ENCODE measurements at regions not wholly inside any gene's neighbourhood (a gene's known extent, or its start where the extent isn't known, plus 50 kb on each side); places are given as distances from the start of the nearest gene placed in this dataset.

DNA sequence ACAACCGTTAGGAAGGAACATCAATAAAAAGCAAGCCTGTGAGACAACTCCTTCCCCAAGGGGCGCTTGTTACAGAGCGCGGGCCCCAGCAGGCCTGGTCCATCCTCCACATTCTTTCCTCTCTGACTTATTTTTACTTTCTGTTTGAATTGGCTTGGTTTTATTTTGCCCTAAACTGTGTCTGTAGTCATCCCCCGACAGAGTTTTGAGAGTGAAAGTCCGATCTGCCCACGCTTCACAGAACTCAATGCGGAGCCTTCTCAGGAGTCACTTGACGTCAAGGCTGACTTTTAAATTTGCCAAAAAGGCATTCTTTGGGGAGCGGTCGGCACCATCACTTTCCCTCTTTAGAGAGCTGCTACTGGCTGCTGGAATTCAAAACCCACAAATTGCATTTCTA is 150.1 kb upstream of the KLF6 start:
- no peaks in the 10 kb centered on the region for H3K36me3 ChIP-seq
- intact Hi-C loops (cut with micrococcal nuclease): no loop called here
- peak overlapping the region; percentile 73 for H3K27ac ChIP-seq (replicated peaks)
- H3K9me3 ChIP-seq (replicated peaks): no peaks in the 10 kb centered on the region
- DNase-seq: no peak
- H3K4me3 ChIP-seq: peak overlapping the region; percentile 44
- TF ChIP-seq, protein P1, sequence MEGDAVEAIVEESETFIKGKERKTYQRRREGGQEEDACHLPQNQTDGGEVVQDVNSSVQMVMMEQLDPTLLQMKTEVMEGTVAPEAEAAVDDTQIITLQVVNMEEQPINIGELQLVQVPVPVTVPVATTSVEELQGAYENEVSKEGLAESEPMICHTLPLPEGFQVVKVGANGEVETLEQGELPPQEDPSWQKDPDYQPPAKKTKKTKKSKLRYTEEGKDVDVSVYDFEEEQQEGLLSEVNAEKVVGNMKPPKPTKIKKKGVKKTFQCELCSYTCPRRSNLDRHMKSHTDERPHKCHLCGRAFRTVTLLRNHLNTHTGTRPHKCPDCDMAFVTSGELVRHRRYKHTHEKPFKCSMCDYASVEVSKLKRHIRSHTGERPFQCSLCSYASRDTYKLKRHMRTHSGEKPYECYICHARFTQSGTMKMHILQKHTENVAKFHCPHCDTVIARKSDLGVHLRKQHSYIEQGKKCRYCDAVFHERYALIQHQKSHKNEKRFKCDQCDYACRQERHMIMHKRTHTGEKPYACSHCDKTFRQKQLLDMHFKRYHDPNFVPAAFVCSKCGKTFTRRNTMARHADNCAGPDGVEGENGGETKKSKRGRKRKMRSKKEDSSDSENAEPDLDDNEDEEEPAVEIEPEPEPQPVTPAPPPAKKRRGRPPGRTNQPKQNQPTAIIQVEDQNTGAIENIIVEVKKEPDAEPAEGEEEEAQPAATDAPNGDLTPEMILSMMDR (IDR thresholded peaks at IDR 0.05; ENCODE audit: borderline replicate concordance): no peak
- peaks cover 20% of the 10 kb centered on the region for H3K4me1 ChIP-seq
- H3K27me3 ChIP-seq (ENCODE audit: low read depth): no peaks in the 10 kb centered on the region

- H3K4me3 ChIP-seq: no peak overlapping the region
- no peaks in the 10 kb centered on the region for H3K27me3 ChIP-seq (ENCODE audit: low read depth)
- H3K9me3 ChIP-seq (replicated peaks): no peaks in the 10 kb centered on the region
- no peak overlapping the region for H3K27ac ChIP-seq (replicated peaks)
- intact Hi-C loops (cut with micrococcal nuclease): no loop called here
- DNase-seq: no peak
- TF ChIP-seq, protein P1 (IDR thresholded peaks at IDR 0.05; ENCODE audit: borderline replicate concordance): no peak
- peaks cover 33% of the 10 kb centered on the region for H3K4me1 ChIP-seq
- H3K36me3 ChIP-seq: no peaks in the 10 kb centered on the region
Measured at GRCh38 chr10:3933733-3934132, 148.7 kb upstream of the KLF6 start.

GRCh38 chr10:3932597-3933375 is 147.8 kb upstream of the KLF6 start:
- no peak overlapping the region for H3K4me3 ChIP-seq
- H3K9me3 ChIP-seq (replicated peaks): no peaks in the 10 kb centered on the region
- H3K4me1 ChIP-seq: peaks cover 37% of the 10 kb centered on the region
- intact Hi-C loops (cut with micrococcal nuclease): no loop called here
- no peaks in the 10 kb centered on the region for H3K36me3 ChIP-seq
- no peak overlapping the region for H3K27ac ChIP-seq (replicated peaks)
- no peak for DNase-seq
- TF ChIP-seq, protein P1 (IDR thresholded peaks at IDR 0.05; ENCODE audit: borderline replicate concordance): no peak
- H3K27me3 ChIP-seq (ENCODE audit: low read depth): no peaks in the 10 kb centered on the region

DNA sequence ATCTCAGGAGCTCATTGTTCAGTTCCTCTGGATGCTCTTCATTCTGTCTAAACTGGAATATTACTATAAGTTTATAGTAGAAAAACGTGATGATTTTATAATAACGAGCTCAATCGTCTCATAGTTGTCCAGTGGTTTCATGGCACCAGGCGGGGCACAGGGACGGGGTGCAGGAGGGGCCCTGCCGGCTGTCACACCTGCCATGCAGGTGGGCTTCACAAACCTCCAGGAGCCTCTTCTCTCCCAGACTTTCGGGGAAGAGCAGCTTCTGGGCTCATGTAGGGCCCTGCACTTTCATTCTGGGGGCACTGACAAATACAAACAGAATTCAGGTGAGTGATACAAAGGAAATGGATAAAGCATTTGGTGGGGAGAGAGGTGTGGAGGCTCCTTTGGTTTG is 146.9 kb upstream of the KLF6 start:
- Histone ChIP-seq H3K27me3 (ENCODE audit: low read depth) (no peaks in the 10 kb centered on the region), H3K9me3 (replicated peaks) (no peaks in the 10 kb centered on the region), H3K4me3 (no peak overlapping the region), H3K4me1 (peaks cover 40% of the 10 kb centered on the region), H3K27ac (replicated peaks) (no peak overlapping the region), H3K36me3 (no peaks in the 10 kb centered on the region)
- TF ChIP-seq, protein P1 (IDR thresholded peaks at IDR 0.05; ENCODE audit: borderline replicate concordance): no peak
- DNase-seq: no peak
- intact Hi-C loops (cut with micrococcal nuclease): no loop called here

GRCh38 chr10:3931224-3931623 is 146.2 kb upstream of the KLF6 start:
- Histone ChIP-seq H3K36me3 (no peaks in the 10 kb centered on the region), H3K4me3 (no peak overlapping the region), H3K27me3 (ENCODE audit: low read depth) (no peaks in the 10 kb centered on the region), H3K9me3 (replicated peaks) (no peaks in the 10 kb centered on the region), H3K27ac (replicated peaks) (no peak overlapping the region), H3K4me1 (peaks cover 42% of the 10 kb centered on the region)
- no peak for DNase-seq
- TF ChIP-seq, protein P1 (IDR thresholded peaks at IDR 0.05; ENCODE audit: borderline replicate concordance): no peak
- intact Hi-C loops (cut with micrococcal nuclease): no loop called here

Measured in left ventricle myocardium inferior (tissue), 1 donor.